ENCODE measurements at regions not wholly inside any gene's neighbourhood (a gene's known extent, or its start where the extent isn't known, plus 50 kb on each side); places are given as distances from the start of the nearest gene placed in this dataset.
"Not testable (repeated sequence)": the region's sequence is repeated elsewhere in the genome, so short reads cannot be mapped to it uniquely, and the experiment has no call there.

DNA sequence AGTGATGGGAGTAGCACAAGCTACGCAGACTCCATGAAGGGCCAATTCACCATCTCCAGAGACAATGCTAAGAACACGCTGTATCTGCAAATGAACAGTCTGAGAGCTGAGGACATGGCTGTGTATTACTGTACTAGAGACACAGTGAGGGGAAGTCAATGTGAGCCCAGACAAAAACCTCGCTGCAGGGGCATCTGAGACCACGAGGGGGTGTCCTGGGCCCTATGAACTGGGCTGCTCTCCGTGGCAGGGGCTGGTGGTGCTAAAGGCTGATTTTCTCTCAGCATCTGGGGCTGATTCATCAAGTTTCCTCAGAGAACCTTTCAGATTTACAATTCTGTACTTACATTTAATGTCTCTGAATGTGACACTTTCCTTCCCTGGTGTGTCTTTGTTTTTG, 368.1 kb downstream of the TP53TG3F start:
- TF ChIP-seq CTCF (conservative IDR thresholded peaks at IDR 0.05); ZFX (IDR thresholded peaks at IDR 0.05): not testable (repeated sequence)

All from C4-2B (cell line).